GM23338 (cell line): ENCODE measurements at regions not wholly inside any gene's neighbourhood (a gene's known extent, or its start where the extent isn't known, plus 50 kb on each side); places are given as distances from the start of the nearest gene placed in this dataset.
"Not testable (repeated sequence)": the region's sequence is repeated elsewhere in the genome, so short reads cannot be mapped to it uniquely, and the experiment has no call there.

Source experiments
- ATAC-seq: fragments of 200-7000 bp; cut with Tn5 transposase; 3 replicates; pipeline ENCODE4 v1.9.1; 2020
- DNase-seq: peaks from one replicate; pipeline ENCODE4 v3.0.0-alpha.2; 2015; ENCODE audit warnings: low spot score
- H2AFZ ChIP-seq: fragments of 200-600 bp; sonication (generic); 2 replicates; pipeline ENCODE4 v1.8.0; 2016; ENCODE audit warnings: antibody characterized with exemption, mild to moderate bottlenecking, moderate library complexity
- H3F3A ChIP-seq: fragments of 200-600 bp; sonication (generic); replicated peaks from 2 replicates; pipeline ENCODE4 v1.8.0; 2017; ENCODE audit warnings: antibody characterized with exemption, mixed run types, low read depth
- H3K27ac ChIP-seq: fragments of 200-600 bp; sonication (generic); 2 replicates; pipeline ENCODE4 v1.6.1; 2016; ENCODE audit warnings: low read depth
- H3K27me3 ChIP-seq: fragments of 200-600 bp; sonication (generic); 2 replicates; pipeline ENCODE4 v1.8.0; 2016; ENCODE audit warnings: mild to moderate bottlenecking, mixed run types, moderate library complexity; ENCODE audit not compliant: insufficient read depth
- H3K36me3 ChIP-seq: fragments of 200-600 bp; sonication (generic); 2 replicates; pipeline ENCODE4 v1.8.0; 2016; ENCODE audit warnings: mild to moderate bottlenecking; ENCODE audit not compliant: insufficient read depth
- H3K4me1 ChIP-seq: fragments of 200-600 bp; sonication (generic); 2 replicates; pipeline ENCODE4 v1.8.0; 2016; ENCODE audit warnings: mild to moderate bottlenecking, moderate library complexity; ENCODE audit not compliant: insufficient read depth
- H3K4me2 ChIP-seq: fragments of 200-600 bp; sonication (generic); 2 replicates; pipeline ENCODE4 v1.7.1; 2017; ENCODE audit warnings: mixed run types
- H3K4me3 ChIP-seq: fragments of 200-600 bp; sonication (generic); 2 replicates; pipeline ENCODE4 v1.6.1; 2016; ENCODE audit warnings: mixed run types
- H3K79me2 ChIP-seq: fragments of 200-600 bp; sonication (generic); replicated peaks from 2 replicates; pipeline ENCODE4 v1.8.0; 2017; ENCODE audit warnings: mild to moderate bottlenecking; ENCODE audit not compliant: insufficient read depth
- H3K9me2 ChIP-seq: fragments of 200-600 bp; sonication (generic); 2 replicates; pipeline ENCODE4 v1.8.0; 2017; ENCODE audit not compliant: insufficient read depth
- H4K20me1 ChIP-seq: fragments of 200-600 bp; sonication (generic); replicated peaks from 2 replicates; pipeline ENCODE4 v1.8.0; 2017; ENCODE audit warnings: mild to moderate bottlenecking; ENCODE audit not compliant: insufficient read depth
- H3K27ac Mint-ChIP-seq: 2 replicates; pipeline ENCODE4 v1.8.0; 2020; ENCODE audit warnings: inconsistent platforms, mild to moderate bottlenecking, moderate library complexity, mixed read lengths
- H3K27me3 Mint-ChIP-seq: 3 replicates; pipeline ENCODE4 v1.8.0; 2022; ENCODE audit warnings: low read depth, mild to moderate bottlenecking, moderate library complexity, mixed read lengths, inconsistent platforms; ENCODE audit not compliant: insufficient read depth, poor library complexity
- H3K36me3 Mint-ChIP-seq: 3 replicates; pipeline ENCODE4 v1.8.0; 2021; ENCODE audit warnings: low read depth, mild to moderate bottlenecking, inconsistent platforms, moderate library complexity, mixed read lengths
- H3K4me1 Mint-ChIP-seq: 3 replicates; pipeline ENCODE4 v1.8.0; 2020; ENCODE audit warnings: mild to moderate bottlenecking, inconsistent platforms, mixed read lengths
- H3K4me3 Mint-ChIP-seq: 3 replicates; pipeline ENCODE4 v1.8.0; 2021; ENCODE audit warnings: moderate library complexity, mild to moderate bottlenecking, inconsistent platforms, mixed read lengths
- H3K9me3 Mint-ChIP-seq: 3 replicates; pipeline ENCODE4 v1.8.0; 2020; ENCODE audit warnings: moderate library complexity, mild to moderate bottlenecking, inconsistent platforms, mixed read lengths
- CREB1 ChIP-seq: fragments of 250-450 bp; sonication (Bioruptor Pico); IDR thresholded peaks from 2 replicates; pipeline ENCODE4 v1.5.0; 2020; ENCODE audit warnings: low read depth, mild to moderate bottlenecking, moderate library complexity
- EZH2 ChIP-seq: fragments of 200-600 bp; sonication (generic); IDR thresholded peaks from one replicate; pipeline ENCODE4 v1.8.0; 2017; ENCODE audit warnings: antibody characterized with exemption, mild to moderate bottlenecking, low read depth; ENCODE audit not compliant: unreplicated experiment
- EZH2phosphoT487 ChIP-seq: fragments of 200-600 bp; sonication (generic); IDR thresholded peaks from one replicate; pipeline ENCODE4 v1.8.1; 2018; ENCODE audit warnings: antibody characterized with exemption; ENCODE audit not compliant: unreplicated experiment
- JUNB ChIP-seq: IDR thresholded peaks from one replicate; pipeline ENCODE4 v1.6.1; 2016; ENCODE audit warnings: antibody characterized with exemption; ENCODE audit not compliant: unreplicated experiment
- NANOG ChIP-seq: IDR thresholded peaks from 2 replicates; pipeline ENCODE4 v1.6.1; 2016; ENCODE audit warnings: antibody characterized with exemption, borderline replicate concordance
- POLR2AphosphoS5 ChIP-seq: IDR thresholded peaks from 2 replicates; pipeline ENCODE4 v1.6.1; 2016; ENCODE audit warnings: antibody characterized with exemption, low read depth
- REST ChIP-seq: IDR thresholded peaks from one replicate; pipeline ENCODE4 v1.6.1; 2018; ENCODE audit warnings: antibody characterized with exemption; ENCODE audit not compliant: unreplicated experiment
- ZNF114 ChIP-seq: fragments of 250-450 bp; sonication (Bioruptor Pico); IDR thresholded peaks from 2 replicates; pipeline ENCODE4 v1.5.0; 2020; ENCODE audit warnings: mild to moderate bottlenecking, moderate library complexity

GRCh38 chr20:12555369-12555768, 453.4 kb upstream of the SPTLC3 start:
- Mint-ChIP-seq H3K36me3 (no peaks in the 10 kb centered on the region), H3K4me1 (peaks cover 4% of the 10 kb centered on the region), H3K27me3 (no peaks in the 10 kb centered on the region), H3K4me3 (no peak overlapping the region), H3K9me3 (no peaks in the 10 kb centered on the region), H3K27ac (no peak overlapping the region)
- Histone ChIP-seq H4K20me1 (no peaks in the 10 kb centered on the region), H2AFZ (no peak overlapping the region), H3K4me1 (peaks cover 4% of the 10 kb centered on the region; the same call in 1 of the 2 replicates), H3F3A (no peaks in the 10 kb centered on the region), H3K4me3 (no peak overlapping the region), H3K79me2 (no peaks in the 10 kb centered on the region), H3K4me2 (no peak overlapping the region), H3K9me2 (no peaks in the 10 kb centered on the region), H3K36me3 (no peaks in the 10 kb centered on the region), H3K27ac (no peak overlapping the region), H3K27me3 (no peaks in the 10 kb centered on the region)
- DNase-seq = no peak
- no peak for TF ChIP-seq EZH2
- no peak for ATAC-seq

GRCh38 chr20:12555849-12556248, 452.9 kb upstream of the SPTLC3 start:
- H3K27ac Mint-ChIP-seq, H3K9me2 ChIP-seq, H4K20me1 ChIP-seq, H3K4me1 Mint-ChIP-seq, H3K27me3 ChIP-seq, H3F3A ChIP-seq, H3K4me3 ChIP-seq, H3K27me3 Mint-ChIP-seq, H3K9me3 Mint-ChIP-seq, H3K4me2 ChIP-seq, H3K36me3 ChIP-seq, H3K27ac ChIP-seq, H3K4me1 ChIP-seq, H3K79me2 ChIP-seq, H3K4me3 Mint-ChIP-seq, H3K36me3 Mint-ChIP-seq, H2AFZ ChIP-seq, ATAC-seq, DNase-seq: not testable (repeated sequence)

- H3K27me3 Mint-ChIP-seq = no peaks in the 10 kb centered on the region
- TF ChIP-seq POLR2AphosphoS5 (no peak), NANOG (no peak), EZH2 (no peak), JUNB (no peak), ZNF114 (CRISPR knock-in tag) (no peak), EZH2phosphoT487 (no peak), REST (no peak), CREB1 (CRISPR knock-in tag) (no peak)
Observed at GRCh38 chr20:12557224-12557623, 451.5 kb upstream of the SPTLC3 start.

More at GRCh38 chr20:12557224-12557623, 451.5 kb upstream of the SPTLC3 start:
- H3K9me2 ChIP-seq = no peaks in the 10 kb centered on the region
- H4K20me1 ChIP-seq = no peaks in the 10 kb centered on the region
- no peaks in the 10 kb centered on the region for H3K36me3 ChIP-seq
- Mint-ChIP-seq H3K4me1 (no peaks in the 10 kb centered on the region), H3K27ac (no peak overlapping the region), H3K9me3 (peaks cover 12% of the 10 kb centered on the region; the same call in 2 of the 3 replicates), H3K36me3 (peaks cover 6% of the 10 kb centered on the region; the same call in 2 of the 3 replicates), H3K4me3 (no peak overlapping the region)
- no peak overlapping the region for H2AFZ ChIP-seq
- no peak overlapping the region for H3K4me2 ChIP-seq
- no peaks in the 10 kb centered on the region for H3F3A ChIP-seq
- H3K27me3 ChIP-seq = no peaks in the 10 kb centered on the region
- H3K27ac ChIP-seq = no peak overlapping the region
- no peak overlapping the region for H3K4me3 ChIP-seq
- H3K4me1 ChIP-seq = no peaks in the 10 kb centered on the region
- H3K79me2 ChIP-seq = no peaks in the 10 kb centered on the region
- DNase-seq (no peak), ATAC-seq (no peak)
